ENCODE measurements at regions not wholly inside any gene's neighbourhood (a gene's known extent, or its start where the extent isn't known, plus 50 kb on each side); places are given as distances from the start of the nearest gene placed in this dataset.

GRCh38 chr18:37741032-37741623 is 175.5 kb upstream of the CELF4 start:
- H3K9ac ChIP-seq: no peak overlapping the region
- peak overlapping the region; percentile 25 for H3K4me2 ChIP-seq

GRCh38 chr18:37734406-37734805 is 168.8 kb upstream of the CELF4 start:
- TF ChIP-seq Cebpa-rat (IDR thresholded peaks at IDR 0.05): no peak

More at GRCh38 chr18:37741032-37741623, 175.5 kb upstream of the CELF4 start:
- Histone ChIP-seq H4K20me1 (no peaks in the 10 kb centered on the region), H3K27me3 (no peaks in the 10 kb centered on the region), H3K27ac (no peak overlapping the region), H3K9me3 (no peaks in the 10 kb centered on the region), H3K36me3 (no peaks in the 10 kb centered on the region), H3K4me3 (no peak overlapping the region), H3K4me1 (peaks cover 7% of the 10 kb centered on the region; the same call in 1 of the 2 replicates)
- no peak for TF ChIP-seq Cebpa-rat (IDR thresholded peaks at IDR 0.05)

DNA sequence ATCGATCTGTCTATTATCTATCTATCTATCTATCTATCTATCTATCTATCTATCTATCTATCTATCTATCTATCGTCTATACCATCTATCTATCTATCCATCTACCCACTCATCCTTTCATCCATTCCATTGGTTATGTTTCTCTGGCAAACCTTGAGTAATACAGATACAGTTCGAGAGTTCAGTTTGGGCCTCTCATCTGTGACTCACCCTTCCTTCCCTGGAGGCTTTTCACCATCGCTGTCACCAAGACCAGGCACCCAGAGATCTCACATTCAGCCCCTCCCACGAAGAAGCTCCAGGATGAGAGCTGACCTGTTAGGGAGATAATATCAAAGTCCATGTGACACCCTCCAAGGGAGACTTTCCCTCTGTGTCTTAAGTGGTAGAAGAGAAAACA is 164.1 kb upstream of the CELF4 start:
- no peaks in the 10 kb centered on the region for H3K9me3 ChIP-seq
- no peak for TF ChIP-seq Cebpa-rat (IDR thresholded peaks at IDR 0.05)
- no peaks in the 10 kb centered on the region for H3K36me3 ChIP-seq
- no peaks in the 10 kb centered on the region for H3K27me3 ChIP-seq
- no peak overlapping the region; the same call in 1 of the 2 replicates for H3K4me2 ChIP-seq
- H3K9ac ChIP-seq: no peak overlapping the region
- H3K4me1 ChIP-seq: peaks cover 16% of the 10 kb centered on the region
- no peaks in the 10 kb centered on the region for H4K20me1 ChIP-seq
- no peak overlapping the region for H3K4me3 ChIP-seq
- no peak overlapping the region for H3K27ac ChIP-seq

More at GRCh38 chr18:37734406-37734805, 168.8 kb upstream of the CELF4 start:
- peaks cover 16% of the 10 kb centered on the region for H3K4me1 ChIP-seq
- no peaks in the 10 kb centered on the region for H3K27me3 ChIP-seq
- H4K20me1 ChIP-seq: no peaks in the 10 kb centered on the region
- no peaks in the 10 kb centered on the region for H3K9me3 ChIP-seq
- no peak overlapping the region for H3K9ac ChIP-seq
- H3K27ac ChIP-seq: no peak overlapping the region
- H3K4me3 ChIP-seq: no peak overlapping the region
- no peaks in the 10 kb centered on the region for H3K36me3 ChIP-seq
- H3K4me2 ChIP-seq: no peak overlapping the region

- no peak overlapping the region for H3K27ac ChIP-seq
- peaks cover 33% of the 10 kb centered on the region for H3K4me1 ChIP-seq
- no peaks in the 10 kb centered on the region for H3K36me3 ChIP-seq
- no peak overlapping the region for H3K4me3 ChIP-seq
- no peaks in the 10 kb centered on the region for H4K20me1 ChIP-seq
- H3K4me2 ChIP-seq: no peak overlapping the region
- no peak overlapping the region for H3K9ac ChIP-seq
- no peaks in the 10 kb centered on the region for H3K27me3 ChIP-seq
- TF ChIP-seq Cebpa-rat (IDR thresholded peaks at IDR 0.05): no peak
- H3K9me3 ChIP-seq: no peaks in the 10 kb centered on the region
Measured at GRCh38 chr18:37724206-37724605, 158.6 kb upstream of the CELF4 start.

DNA sequence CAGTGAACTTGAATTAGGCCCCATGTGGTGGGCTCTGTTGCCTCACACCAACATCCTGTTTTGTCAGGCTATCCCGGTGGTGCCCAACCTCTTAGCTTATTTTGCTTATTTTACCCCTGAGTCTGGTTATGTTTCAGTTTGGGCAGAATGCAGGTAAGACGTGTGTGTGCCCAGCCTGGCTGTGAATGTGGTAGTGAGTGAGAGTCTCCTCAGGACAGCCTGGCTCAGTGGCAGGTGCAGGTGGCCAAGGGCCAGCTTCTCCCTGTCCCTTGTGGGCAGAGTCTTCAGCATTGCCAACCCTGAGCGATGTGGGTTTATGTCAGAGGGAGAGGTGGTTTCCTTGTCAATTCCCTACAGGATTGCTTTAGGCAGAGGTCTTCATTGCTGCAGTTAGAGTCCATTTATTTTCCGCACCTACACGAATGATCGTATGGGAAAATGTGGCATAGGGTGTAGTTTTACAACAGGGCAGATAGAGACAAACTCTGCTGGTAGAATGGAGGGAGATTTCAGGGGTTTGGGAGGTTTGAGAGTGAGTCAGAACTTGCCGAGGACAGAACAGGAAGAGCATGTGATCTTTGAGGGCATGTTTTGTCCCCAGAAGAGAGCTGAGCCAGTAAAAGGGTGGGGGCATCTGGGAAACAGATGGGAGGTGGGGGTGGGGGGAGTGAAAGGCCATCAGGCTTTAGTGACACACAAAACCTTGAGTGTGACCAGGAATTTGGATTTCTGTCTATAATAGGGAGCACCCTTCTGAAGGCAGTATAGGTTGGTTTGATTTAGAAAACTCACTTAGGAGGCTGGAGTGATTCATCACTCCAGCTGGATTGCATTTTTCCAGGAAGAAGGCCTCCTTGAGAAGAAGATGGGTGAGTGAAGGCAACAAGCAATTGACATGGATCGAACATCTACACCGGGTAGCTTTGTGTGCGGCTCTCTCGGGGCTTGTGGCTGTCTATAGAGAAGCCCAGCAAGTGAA is 156.2 kb upstream of the CELF4 start:
- H3K4me1 ChIP-seq: peaks cover 33% of the 10 kb centered on the region
- no peaks in the 10 kb centered on the region for H3K9me3 ChIP-seq
- 0 out of 2 replicates have a peak overlapping the region, but pooled peaks have one; percentile 22 for H3K27ac ChIP-seq
- H3K36me3 ChIP-seq: no peaks in the 10 kb centered on the region
- H3K4me3 ChIP-seq: no peak overlapping the region
- no peak for TF ChIP-seq Cebpa-rat (IDR thresholded peaks at IDR 0.05)
- H3K4me2 ChIP-seq: peak overlapping the region; percentile 72
- H4K20me1 ChIP-seq: no peaks in the 10 kb centered on the region
- H3K9ac ChIP-seq: peak overlapping the region; percentile 6; the same call in 1 of the 2 replicates
- no peaks in the 10 kb centered on the region for H3K27me3 ChIP-seq

GRCh38 chr18:37720663-37721062 is 155.1 kb upstream of the CELF4 start:
- peaks cover 33% of the 10 kb centered on the region for H3K4me1 ChIP-seq
- 0 out of 2 replicates have a peak overlapping the region, but pooled peaks have one; percentile 72 for H3K4me2 ChIP-seq
- no peaks in the 10 kb centered on the region for H3K9me3 ChIP-seq
- H3K27me3 ChIP-seq: no peaks in the 10 kb centered on the region
- no peak overlapping the region for H3K9ac ChIP-seq
- no peak for TF ChIP-seq Cebpa-rat (IDR thresholded peaks at IDR 0.05)
- no peaks in the 10 kb centered on the region for H4K20me1 ChIP-seq
- H3K36me3 ChIP-seq: no peaks in the 10 kb centered on the region
- no peak overlapping the region for H3K27ac ChIP-seq
- H3K4me3 ChIP-seq: no peak overlapping the region

- Histone ChIP-seq H3K4me2 (no peak overlapping the region), H3K36me3 (no peaks in the 10 kb centered on the region), H3K27ac (no peak overlapping the region), H4K20me1 (no peaks in the 10 kb centered on the region), H3K4me1 (peaks cover 31% of the 10 kb centered on the region), H3K9ac (no peak overlapping the region), H3K27me3 (no peaks in the 10 kb centered on the region), H3K4me3 (no peak overlapping the region), H3K9me3 (no peaks in the 10 kb centered on the region)
- no peak for TF ChIP-seq Cebpa-rat (IDR thresholded peaks at IDR 0.05)
Measured at GRCh38 chr18:37717656-37718055, 152.1 kb upstream of the CELF4 start.

DNA sequence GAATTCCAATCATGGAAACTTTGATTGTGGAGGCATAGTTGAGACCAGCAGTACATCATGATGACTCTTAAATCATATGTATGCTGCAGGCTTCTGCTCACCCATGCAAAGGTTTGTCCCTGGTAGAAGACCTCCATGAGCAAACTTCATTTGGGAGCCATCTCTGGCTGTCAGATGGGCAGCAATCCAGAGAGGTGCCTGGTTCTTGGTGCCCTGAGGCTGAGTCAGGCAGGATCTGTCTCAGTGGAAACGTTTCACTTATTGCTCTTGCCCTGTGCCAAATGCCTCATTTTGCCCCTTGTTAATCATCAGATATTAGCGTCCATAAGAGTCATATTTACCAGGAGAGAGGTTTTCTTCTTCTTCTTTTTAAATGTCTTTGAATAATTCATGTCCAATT is 151.5 kb upstream of the CELF4 start:
- Histone ChIP-seq H3K9me3 (no peaks in the 10 kb centered on the region), H4K20me1 (no peaks in the 10 kb centered on the region), H3K4me3 (no peak overlapping the region), H3K27me3 (no peaks in the 10 kb centered on the region), H3K4me1 (peaks cover 31% of the 10 kb centered on the region), H3K36me3 (no peaks in the 10 kb centered on the region), H3K4me2 (no peak overlapping the region), H3K9ac (no peak overlapping the region), H3K27ac (no peak overlapping the region)
- no peak for TF ChIP-seq Cebpa-rat (IDR thresholded peaks at IDR 0.05)

GRCh38 chr18:37716106-37716735 is 150.6 kb upstream of the CELF4 start:
- H3K9me3 ChIP-seq: no peaks in the 10 kb centered on the region
- TF ChIP-seq Cebpa-rat (IDR thresholded peaks at IDR 0.05): no peak
- H3K4me2 ChIP-seq: no peak overlapping the region
- H3K36me3 ChIP-seq: no peaks in the 10 kb centered on the region
- H3K27me3 ChIP-seq: no peaks in the 10 kb centered on the region
- no peak overlapping the region for H3K4me3 ChIP-seq
- H3K4me1 ChIP-seq: peaks cover 28% of the 10 kb centered on the region
- no peaks in the 10 kb centered on the region for H4K20me1 ChIP-seq
- no peak overlapping the region for H3K9ac ChIP-seq
- H3K27ac ChIP-seq: no peak overlapping the region
